Liver (tissue), 8 donors: ENCODE measurements at regions not wholly inside any gene's neighbourhood (a gene's known extent, or its start where the extent isn't known, plus 50 kb on each side); places are given as distances from the start of the nearest gene placed in this dataset.
A peak's percentile ranks its signal among the peaks of the same experiment; 100 is the strongest.

Experiments
- DNase-seq: peaks from one replicate; pipeline ENCODE4 v3.0.0-alpha.2; 2017; ENCODE audit warnings: low spot score
- H3K27ac ChIP-seq, 2 donors: one replicate each; pipeline ENCODE4 v1.7.0; 2013; ENCODE audit warnings: inconsistent platforms in 2 of 2, low read length in 2 of 2, control low read depth in 1 of 2, low read depth in 1 of 2, mild to moderate bottlenecking in 1 of 2
- H3K27me3 ChIP-seq, 4 donors: one replicate each; pipeline versions ENCODE4 v1.6.1 to v1.7.0; 2013; ENCODE audit warnings: low read length in 3 of 4, inconsistent platforms in 1 of 4, mild to moderate bottlenecking in 1 of 4, moderate library complexity in 1 of 4; ENCODE audit not compliant: control insufficient read depth in 4 of 4, insufficient read depth in 4 of 4
- H3K36me3 ChIP-seq, 4 donors: one replicate each; pipeline versions ENCODE4 v1.6.1 to v1.7.0; 2013; ENCODE audit warnings: low read length in 3 of 4, mild to moderate bottlenecking in 3 of 4, low read depth in 1 of 4, moderate library complexity in 1 of 4; ENCODE audit not compliant: control insufficient read depth in 4 of 4, insufficient read depth in 3 of 4
- H3K4me1 ChIP-seq, 4 donors: one replicate each; pipeline versions ENCODE4 v1.6.1 to v1.7.0; 2013; ENCODE audit warnings: low read length in 3 of 4, mild to moderate bottlenecking in 3 of 4, moderate library complexity in 1 of 4; ENCODE audit not compliant: control insufficient read depth in 4 of 4, insufficient read depth in 4 of 4
- H3K4me3 ChIP-seq, 3 donors: one replicate each; pipeline versions ENCODE4 v1.6.1 to v1.7.0; 2013; ENCODE audit warnings: low read length in 3 of 3, control low read depth in 1 of 3, low read depth in 1 of 3, mild to moderate bottlenecking in 1 of 3
- H3K9ac ChIP-seq, 2 donors: one replicate each; pipeline ENCODE4 v1.7.0; 2013; ENCODE audit warnings: low read length in 2 of 2, mild to moderate bottlenecking in 2 of 2, moderate library complexity in 2 of 2, control low read depth in 1 of 2, low read depth in 1 of 2
- H3K9me3 ChIP-seq, 4 donors: one replicate each; pipeline versions ENCODE4 v1.6.1 to v1.7.0; 2013; ENCODE audit warnings: low read length in 3 of 4; ENCODE audit not compliant: control insufficient read depth in 4 of 4
- CTCF ChIP-seq: fragments of 150-350 bp; IDR thresholded peaks from 2 replicates; pipeline ENCODE4 v1.5.1; 2017; ENCODE audit warnings: improper control_type of control experiment, low read depth, low read length; ENCODE audit not compliant: missing input control
- EGR1 ChIP-seq, 2 donors: IDR thresholded peaks; 2 replicates each; pipeline ENCODE4 v1.6.1; 2016 to 2018; ENCODE audit warnings: antibody characterized with exemption in 2 of 2, low read depth in 2 of 2
- FOXA1 ChIP-seq: IDR thresholded peaks from 2 replicates; pipeline ENCODE4 v1.6.1; 2016; ENCODE audit warnings: antibody characterized with exemption
- FOXA2 ChIP-seq: IDR thresholded peaks from 2 replicates; pipeline ENCODE4 v1.6.1; 2016; ENCODE audit warnings: antibody characterized with exemption
- GABPA ChIP-seq, 2 donors: IDR thresholded peaks in 1 of 2; conservative IDR thresholded peaks in 1 of 2; 2 replicates each; pipeline ENCODE4 v1.6.1; 2016; ENCODE audit warnings: antibody characterized with exemption in 2 of 2, mild to moderate bottlenecking in 1 of 2, moderate library complexity in 1 of 2
- HNF4A ChIP-seq, 2 donors: conservative IDR thresholded peaks; 2 replicates each; pipeline ENCODE4 v1.6.1; 2016; ENCODE audit warnings: antibody characterized with exemption in 2 of 2, mild to moderate bottlenecking in 2 of 2
- HNF4G ChIP-seq: IDR thresholded peaks from 2 replicates; pipeline ENCODE4 v1.6.1; 2016; ENCODE audit warnings: antibody characterized with exemption
- JUND ChIP-seq, 2 donors: IDR thresholded peaks; 2 replicates each; pipeline ENCODE4 v1.6.1; 2016; ENCODE audit warnings: antibody characterized with exemption in 2 of 2
- MAX ChIP-seq: IDR thresholded peaks from 2 replicates; pipeline ENCODE4 v1.6.1; 2016; ENCODE audit warnings: antibody characterized with exemption
- NR2F2 ChIP-seq: IDR thresholded peaks from 2 replicates; pipeline ENCODE4 v1.6.1; 2016; ENCODE audit warnings: antibody characterized with exemption
- RAD21 ChIP-seq, 2 donors: IDR thresholded peaks; 2 replicates each; pipeline ENCODE4 v1.6.1; 2016; ENCODE audit warnings: antibody characterized with exemption in 2 of 2, mild to moderate bottlenecking in 2 of 2
- REST ChIP-seq: IDR thresholded peaks from 2 replicates; pipeline ENCODE4 v1.6.1; 2016; ENCODE audit warnings: antibody characterized with exemption, mild to moderate bottlenecking
- SP1 ChIP-seq: IDR thresholded peaks from 2 replicates; pipeline ENCODE4 v1.6.1; 2018; ENCODE audit warnings: antibody characterized with exemption, mild to moderate bottlenecking
- TAF1 ChIP-seq: conservative IDR thresholded peaks from 2 replicates; pipeline ENCODE4 v1.6.1; 2016; ENCODE audit warnings: antibody characterized with exemption, mild to moderate bottlenecking
- YY1 ChIP-seq: IDR thresholded peaks from 2 replicates; pipeline ENCODE4 v1.6.1; 2016; ENCODE audit warnings: antibody characterized with exemption, mild to moderate bottlenecking
- WGBS: extraction: QIAGEN DNeasy Blood & Tissue Kit; methylation state at CpG from one replicate; pipeline ENCODE4 v1.1.7; 2013; 5-methylcytosine and 5-hydroxymethylcytosine counted together
- TF ChIP-seq, protein P1 (sequence below): IDR thresholded peaks from 2 replicates; pipeline ENCODE4 v1.6.1; 2016; ENCODE audit warnings: antibody characterized with exemption
- donor health status: healthy.
- donor health status: healthy.
- donor health status: healthy.
- donor health status: healthy.
- donor health status: healthy.

- H3K27ac ChIP-seq: no peak overlapping the region
- 55% methylated on average over 2 of the region's 2 CpGs for WGBS
- no peaks in the 10 kb centered on the region for H3K27me3 ChIP-seq
- peaks cover 0 to 3% (median 0%) of the 10 kb centered on the region in 4 donors for H3K4me1 ChIP-seq
- no peak for DNase-seq
- H3K4me3 ChIP-seq: no peak overlapping the region
- no peaks in the 10 kb centered on the region for H3K9me3 ChIP-seq
- H3K36me3 ChIP-seq: no peaks in the 10 kb centered on the region
- TF ChIP-seq MAX (no peak), HNF4A (conservative IDR thresholded peaks at IDR 0.05) (no peak), SP1 (no peak), FOXA1 (no peak), NR2F2 (no peak), CTCF (no peak), TAF1 (no peak), HNF4G (no peak), JUND (IDR thresholded peaks at IDR 0.05) (no peak), FOXA2 (no peak), YY1 (no peak), RAD21 (IDR thresholded peaks at IDR 0.05) (no peak), EGR1 (IDR thresholded peaks at IDR 0.05; ENCODE audit: low read depth in 2 of 2) (no peak), GABPA (IDR thresholded peaks at IDR 0.05 in 1 of 2, conservative IDR thresholded peaks at IDR 0.05 in 1 of 2) (no peak), REST (no peak)
- TF ChIP-seq, protein P1, sequence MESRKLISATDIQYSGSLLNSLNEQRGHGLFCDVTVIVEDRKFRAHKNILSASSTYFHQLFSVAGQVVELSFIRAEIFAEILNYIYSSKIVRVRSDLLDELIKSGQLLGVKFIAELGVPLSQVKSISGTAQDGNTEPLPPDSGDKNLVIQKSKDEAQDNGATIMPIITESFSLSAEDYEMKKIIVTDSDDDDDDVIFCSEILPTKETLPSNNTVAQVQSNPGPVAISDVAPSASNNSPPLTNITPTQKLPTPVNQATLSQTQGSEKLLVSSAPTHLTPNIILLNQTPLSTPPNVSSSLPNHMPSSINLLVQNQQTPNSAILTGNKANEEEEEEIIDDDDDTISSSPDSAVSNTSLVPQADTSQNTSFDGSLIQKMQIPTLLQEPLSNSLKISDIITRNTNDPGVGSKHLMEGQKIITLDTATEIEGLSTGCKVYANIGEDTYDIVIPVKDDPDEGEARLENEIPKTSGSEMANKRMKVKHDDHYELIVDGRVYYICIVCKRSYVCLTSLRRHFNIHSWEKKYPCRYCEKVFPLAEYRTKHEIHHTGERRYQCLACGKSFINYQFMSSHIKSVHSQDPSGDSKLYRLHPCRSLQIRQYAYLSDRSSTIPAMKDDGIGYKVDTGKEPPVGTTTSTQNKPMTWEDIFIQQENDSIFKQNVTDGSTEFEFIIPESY: no peak
- H3K9ac ChIP-seq: no peak overlapping the region
These were observed 345.3 kb downstream of the SPRY1 start for GRCh38 chr4:123741906-123742305.

- DNase-seq: no peak
- no peaks in the 10 kb centered on the region for H3K36me3 ChIP-seq
- TF ChIP-seq SP1 (no peak), YY1 (no peak), GABPA (IDR thresholded peaks at IDR 0.05 in 1 of 2, conservative IDR thresholded peaks at IDR 0.05 in 1 of 2) (no peak), CTCF (no peak), NR2F2 (peak; percentile 28), RAD21 (IDR thresholded peaks at IDR 0.05) (peak in 1 of 2 donors; percentile 11), EGR1 (IDR thresholded peaks at IDR 0.05; ENCODE audit: low read depth in 2 of 2) (no peak), TAF1 (no peak)
- TF ChIP-seq, protein P1: no peak
- H3K4me3 ChIP-seq: no peak overlapping the region
- H3K27ac ChIP-seq: no peak overlapping the region
- H3K9me3 ChIP-seq: no peaks in the 10 kb centered on the region
- H3K9ac ChIP-seq: no peak overlapping the region
- peaks cover 0 to 3% (median 0%) of the 10 kb centered on the region in 4 donors for H3K4me1 ChIP-seq
- no peaks in the 10 kb centered on the region for H3K27me3 ChIP-seq
These were observed 347.3 kb downstream of the SPRY1 start for GRCh38 chr4:123743848-123744247.
